ENCODE measurements at regions not wholly inside any gene's neighbourhood (a gene's known extent, or its start where the extent isn't known, plus 50 kb on each side); places are given as distances from the start of the nearest gene placed in this dataset.

GRCh38 chr20:48308882-48309281 lies 518.9 kb downstream of the PREX1 start:
- Histone ChIP-seq H3K27ac (ENCODE audit: low read length, poor library complexity, severe bottlenecking) (no peak overlapping the region), H3K27me3 (ENCODE audit: control insufficient read depth in 1 of 2, insufficient read depth in 1 of 2, low read length in 2 of 2) (peaks cover 52 to 75% of the 10 kb centered on the region in 2 experiments), H3K4me3 (ENCODE audit: insufficient read depth in 1 of 2, low read depth in 1 of 2, low read length in 2 of 2) (no peak overlapping the region), H3K23ac (ENCODE audit: low read length in 2 of 2) (no peak overlapping the region), H3K14ac (ENCODE audit: low read length in 2 of 2) (no peak overlapping the region), H3K18ac (ENCODE audit: low read depth in 1 of 2, low read length in 2 of 2) (no peak overlapping the region), H2AFZ (ENCODE audit: low read depth, low read length) (no peak overlapping the region), H3K9ac (ENCODE audit: low read length) (no peak overlapping the region), H3K4me1 (ENCODE audit: control insufficient read depth, insufficient read depth, low read depth, low read length) (no peaks in the 10 kb centered on the region), H3K4ac (ENCODE audit: low read depth in 1 of 2, low read length in 2 of 2) (no peak overlapping the region), H3K36me3 (ENCODE audit: control insufficient read depth in 1 of 2, insufficient read depth in 2 of 2, low read depth in 1 of 2, low read length in 2 of 2) (no peaks in the 10 kb centered on the region), H4K8ac (ENCODE audit: low read length) (no peak overlapping the region), H3K79me1 (replicated peaks; ENCODE audit: low read length, poor library complexity, severe bottlenecking) (no peaks in the 10 kb centered on the region), H4K91ac (ENCODE audit: low read length) (no peak overlapping the region), H2AK5ac (ENCODE audit: low read length, severe bottlenecking) (no peak overlapping the region), H2BK12ac (ENCODE audit: low read length in 2 of 2) (no peak overlapping the region), H2BK5ac (ENCODE audit: low read depth, low read length, poor library complexity, severe bottlenecking) (no peak overlapping the region), H2BK15ac (ENCODE audit: low read depth, poor library complexity, severe bottlenecking) (no peak overlapping the region), H3K4me2 (ENCODE audit: low read length, poor library complexity, severe bottlenecking) (no peak overlapping the region), H3K9me3 (ENCODE audit: control insufficient read depth, low read length) (no peaks in the 10 kb centered on the region), H2BK120ac (ENCODE audit: low read depth, low read length) (no peak overlapping the region)
- 60% methylated on average over 6 of the region's 6 CpGs for WGBS
- DNase-seq, result no peak

- Histone ChIP-seq H3K4me3 (ENCODE audit: insufficient read depth in 1 of 2, low read depth in 1 of 2, low read length in 2 of 2) (no peak overlapping the region), H3K14ac (ENCODE audit: low read length in 2 of 2) (no peak overlapping the region), H3K9ac (ENCODE audit: low read length) (no peak overlapping the region), H4K91ac (ENCODE audit: low read length) (no peak overlapping the region), H4K8ac (ENCODE audit: low read length) (no peak overlapping the region), H2BK5ac (ENCODE audit: low read depth, low read length, poor library complexity, severe bottlenecking) (no peak overlapping the region), H3K4ac (ENCODE audit: low read depth in 1 of 2, low read length in 2 of 2) (no peak overlapping the region), H3K27ac (ENCODE audit: low read length, poor library complexity, severe bottlenecking) (no peak overlapping the region), H3K23ac (ENCODE audit: low read length in 2 of 2) (no peak overlapping the region), H3K18ac (ENCODE audit: low read depth in 1 of 2, low read length in 2 of 2) (no peak overlapping the region), H3K79me1 (replicated peaks; ENCODE audit: low read length, poor library complexity, severe bottlenecking) (no peaks in the 10 kb centered on the region), H2BK120ac (ENCODE audit: low read depth, low read length) (no peak overlapping the region), H2AK5ac (ENCODE audit: low read length, severe bottlenecking) (no peak overlapping the region), H2BK12ac (ENCODE audit: low read length in 2 of 2) (no peak overlapping the region), H3K4me1 (ENCODE audit: control insufficient read depth, insufficient read depth, low read depth, low read length) (no peaks in the 10 kb centered on the region), H3K36me3 (ENCODE audit: control insufficient read depth in 1 of 2, insufficient read depth in 2 of 2, low read depth in 1 of 2, low read length in 2 of 2) (no peaks in the 10 kb centered on the region), H3K27me3 (ENCODE audit: control insufficient read depth in 1 of 2, insufficient read depth in 1 of 2, low read length in 2 of 2) (peaks cover 48 to 70% of the 10 kb centered on the region in 2 experiments), H2BK15ac (ENCODE audit: low read depth, poor library complexity, severe bottlenecking) (no peak overlapping the region), H3K4me2 (ENCODE audit: low read length, poor library complexity, severe bottlenecking) (no peak overlapping the region), H2AFZ (ENCODE audit: low read depth, low read length) (no peak overlapping the region), H3K9me3 (ENCODE audit: control insufficient read depth, low read length) (no peaks in the 10 kb centered on the region)
- 91% methylated on average over 4 of the region's 4 CpGs for WGBS
- no peak for DNase-seq
These were observed 519.5 kb downstream of the PREX1 start for GRCh38 chr20:48308232-48308781.

- H2BK5ac ChIP-seq (ENCODE audit: low read depth, low read length, poor library complexity, severe bottlenecking), result no peak overlapping the region
- H3K23ac ChIP-seq (ENCODE audit: low read length in 2 of 2), result no peak overlapping the region
These were observed 520.5 kb downstream of the PREX1 start for GRCh38 chr20:48307277-48307676.

GRCh38 chr20:48302844-48303542 lies 517.7 kb upstream of the SULF2 start:
- H3K79me1 ChIP-seq (replicated peaks; ENCODE audit: low read length, poor library complexity, severe bottlenecking), result no peaks in the 10 kb centered on the region
- H2BK12ac ChIP-seq (ENCODE audit: low read length in 2 of 2), result no peak overlapping the region
- H3K4me1 ChIP-seq (ENCODE audit: control insufficient read depth, insufficient read depth, low read depth, low read length), result peaks cover 3% of the 10 kb centered on the region
- no peak overlapping the region for H3K4me3 ChIP-seq (ENCODE audit: insufficient read depth in 1 of 2, low read depth in 1 of 2, low read length in 2 of 2)
- 86% methylated on average over 2 of the region's 4 CpGs for WGBS
- no peak overlapping the region for H3K9ac ChIP-seq (ENCODE audit: low read length)
- no peak overlapping the region for H2BK15ac ChIP-seq (ENCODE audit: low read depth, poor library complexity, severe bottlenecking)
- H4K8ac ChIP-seq (ENCODE audit: low read length), result no peak overlapping the region
- H3K36me3 ChIP-seq (ENCODE audit: control insufficient read depth in 1 of 2, insufficient read depth in 2 of 2, low read depth in 1 of 2, low read length in 2 of 2), result no peaks in the 10 kb centered on the region
- H2BK5ac ChIP-seq (ENCODE audit: low read depth, low read length, poor library complexity, severe bottlenecking), result no peak overlapping the region
- peaks cover 21 to 57% of the 10 kb centered on the region in 2 experiments for H3K27me3 ChIP-seq (ENCODE audit: control insufficient read depth in 1 of 2, insufficient read depth in 1 of 2, low read length in 2 of 2)
- no peak overlapping the region for H2AFZ ChIP-seq (ENCODE audit: low read depth, low read length)
- H3K23ac ChIP-seq (ENCODE audit: low read length in 2 of 2), result no peak overlapping the region
- no peak overlapping the region for H3K4me2 ChIP-seq (ENCODE audit: low read length, poor library complexity, severe bottlenecking)
- no peak overlapping the region for H3K4ac ChIP-seq (ENCODE audit: low read depth in 1 of 2, low read length in 2 of 2)
- H3K27ac ChIP-seq (ENCODE audit: low read length, poor library complexity, severe bottlenecking), result no peak overlapping the region
- no peak overlapping the region for H2BK120ac ChIP-seq (ENCODE audit: low read depth, low read length)
- DNase-seq, result no peak
- H4K91ac ChIP-seq (ENCODE audit: low read length), result no peak overlapping the region
- no peak overlapping the region for H2AK5ac ChIP-seq (ENCODE audit: low read length, severe bottlenecking)
- no peak overlapping the region for H3K14ac ChIP-seq (ENCODE audit: low read length in 2 of 2)
- peaks cover under 1% of the 10 kb centered on the region for H3K9me3 ChIP-seq (ENCODE audit: control insufficient read depth, low read length)
- no peak overlapping the region for H3K18ac ChIP-seq (ENCODE audit: low read depth in 1 of 2, low read length in 2 of 2)

More at GRCh38 chr20:48307277-48307676, 520.5 kb downstream of the PREX1 start:
- no peak overlapping the region for H3K4ac ChIP-seq (ENCODE audit: low read depth in 1 of 2, low read length in 2 of 2)
- H3K79me1 ChIP-seq (replicated peaks; ENCODE audit: low read length, poor library complexity, severe bottlenecking), result no peaks in the 10 kb centered on the region
- peaks cover 48 to 80% of the 10 kb centered on the region in 2 experiments for H3K27me3 ChIP-seq (ENCODE audit: control insufficient read depth in 1 of 2, insufficient read depth in 1 of 2, low read length in 2 of 2)
- 94% methylated on average over 9 of the region's 10 CpGs for WGBS
- no peak for DNase-seq
- no peak overlapping the region for H2BK120ac ChIP-seq (ENCODE audit: low read depth, low read length)
- no peak overlapping the region for H4K91ac ChIP-seq (ENCODE audit: low read length)
- H2AFZ ChIP-seq (ENCODE audit: low read depth, low read length), result no peak overlapping the region
- H2BK12ac ChIP-seq (ENCODE audit: low read length in 2 of 2), result no peak overlapping the region
- H3K36me3 ChIP-seq (ENCODE audit: control insufficient read depth in 1 of 2, insufficient read depth in 2 of 2, low read depth in 1 of 2, low read length in 2 of 2), result no peaks in the 10 kb centered on the region
- no peak overlapping the region for H3K18ac ChIP-seq (ENCODE audit: low read depth in 1 of 2, low read length in 2 of 2)
- H3K4me1 ChIP-seq (ENCODE audit: control insufficient read depth, insufficient read depth, low read depth, low read length), result no peaks in the 10 kb centered on the region
- no peak overlapping the region for H3K4me3 ChIP-seq (ENCODE audit: insufficient read depth in 1 of 2, low read depth in 1 of 2, low read length in 2 of 2)
- no peaks in the 10 kb centered on the region for H3K9me3 ChIP-seq (ENCODE audit: control insufficient read depth, low read length)
- no peak overlapping the region for H2BK15ac ChIP-seq (ENCODE audit: low read depth, poor library complexity, severe bottlenecking)
- H3K9ac ChIP-seq (ENCODE audit: low read length), result no peak overlapping the region
- no peak overlapping the region for H3K27ac ChIP-seq (ENCODE audit: low read length, poor library complexity, severe bottlenecking)
- H2AK5ac ChIP-seq (ENCODE audit: low read length, severe bottlenecking), result no peak overlapping the region
- H3K14ac ChIP-seq (ENCODE audit: low read length in 2 of 2), result no peak overlapping the region
- no peak overlapping the region for H3K4me2 ChIP-seq (ENCODE audit: low read length, poor library complexity, severe bottlenecking)
- no peak overlapping the region for H4K8ac ChIP-seq (ENCODE audit: low read length)
